ENCODE measurements at regions not wholly inside any gene's neighbourhood (a gene's known extent, or its start where the extent isn't known, plus 50 kb on each side); places are given as distances from the start of the nearest gene placed in this dataset.

DNA sequence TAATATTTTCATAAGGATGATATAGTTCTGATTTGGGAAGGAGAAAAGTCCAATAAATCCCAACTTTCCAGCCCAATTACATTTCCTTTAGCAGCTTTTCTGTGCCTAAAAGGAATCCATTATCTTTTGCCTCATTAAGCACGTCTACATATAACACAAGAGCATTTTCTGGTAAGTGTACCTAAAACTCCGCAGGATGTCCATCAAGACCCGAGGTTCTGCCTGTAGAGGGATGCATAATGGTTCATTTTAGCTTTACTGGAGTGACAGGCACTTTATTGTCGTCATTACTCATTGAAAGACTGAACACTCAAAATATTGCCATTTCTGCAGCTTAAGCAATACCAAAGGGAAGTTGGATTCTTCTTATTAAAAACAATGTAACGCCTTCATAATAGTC, 669.0 kb downstream of the PRELID2 start:
- DNase-seq: no peak

DNA sequence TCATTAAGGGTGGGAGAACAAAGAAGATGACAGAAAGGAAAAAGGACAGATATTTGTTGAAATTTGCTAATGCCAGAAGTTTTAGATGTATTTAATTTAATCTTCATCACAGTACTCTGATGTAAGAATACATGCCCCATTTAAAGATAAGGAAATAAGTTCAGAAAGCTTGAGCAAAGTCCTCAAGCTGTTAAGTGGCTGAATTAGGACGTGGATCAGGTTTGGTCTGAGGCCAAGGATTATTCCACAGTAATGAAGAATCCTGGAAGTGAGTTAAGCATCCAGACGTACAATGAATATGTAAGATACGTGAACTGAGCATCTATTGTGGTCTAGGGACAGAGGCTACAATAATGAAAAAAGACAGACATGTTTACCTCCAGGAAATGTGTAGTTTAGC, 671.3 kb downstream of the PRELID2 start:
- DNase-seq: no peak

DNA sequence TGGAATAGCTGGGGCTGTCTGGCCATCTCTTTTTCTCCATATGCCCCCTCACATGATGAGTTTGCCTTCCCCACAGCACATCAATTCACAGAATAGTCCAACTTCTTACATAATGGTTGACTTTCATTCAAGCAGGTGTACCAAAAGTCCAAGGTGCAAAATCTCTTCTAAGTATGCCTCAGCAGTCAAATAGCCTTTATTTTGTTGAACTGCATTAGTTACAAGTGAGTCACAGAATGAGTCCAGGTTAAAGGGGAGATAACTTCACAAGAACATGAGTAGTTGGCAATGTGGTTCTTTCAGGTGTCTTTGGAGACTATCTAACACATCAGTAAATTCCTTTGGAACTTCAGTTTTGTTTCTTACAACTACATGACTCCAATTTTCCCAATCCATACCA, 672.5 kb downstream of the PRELID2 start:
- DNase-seq: no peak

DNA sequence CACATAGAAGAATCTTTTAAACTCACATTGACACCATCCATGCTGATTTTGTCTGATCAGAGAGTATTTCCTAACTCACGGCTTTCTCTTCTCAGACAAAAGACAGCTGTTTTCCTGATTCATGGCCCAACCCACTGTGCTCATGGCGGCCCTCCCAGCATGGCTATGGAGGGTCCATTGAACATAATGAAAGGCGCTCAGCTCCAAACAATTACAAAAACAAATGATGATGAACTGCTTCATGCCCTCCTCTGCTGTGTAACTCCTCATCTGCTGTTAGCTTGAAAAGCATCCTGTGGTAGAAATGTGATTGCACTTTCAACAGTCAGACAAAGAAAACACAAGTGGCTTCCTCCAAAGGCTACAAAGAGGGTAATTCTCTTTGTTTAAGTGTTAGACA, 673.8 kb downstream of the PRELID2 start:
- no peak for DNase-seq

DNA sequence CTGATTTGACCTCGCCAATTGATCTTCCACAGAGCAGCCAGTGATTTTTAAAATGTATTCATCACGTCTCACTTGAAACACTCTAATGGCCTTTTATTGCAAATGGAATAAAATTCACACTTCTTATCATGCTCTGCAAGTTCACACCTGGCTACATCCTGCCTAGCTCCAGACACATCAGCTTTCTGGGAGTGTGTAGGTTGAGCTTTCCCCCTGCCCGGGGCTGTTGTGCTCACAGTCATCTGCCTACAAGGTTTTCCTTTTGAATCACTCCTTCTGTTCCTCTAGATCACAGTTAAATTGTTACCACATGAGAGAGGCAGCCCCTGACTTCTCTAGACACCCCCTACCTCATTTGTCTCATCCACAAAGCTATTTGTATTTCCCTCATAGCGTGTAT, 674.5 kb downstream of the PRELID2 start:
- no peak for DNase-seq

DNA sequence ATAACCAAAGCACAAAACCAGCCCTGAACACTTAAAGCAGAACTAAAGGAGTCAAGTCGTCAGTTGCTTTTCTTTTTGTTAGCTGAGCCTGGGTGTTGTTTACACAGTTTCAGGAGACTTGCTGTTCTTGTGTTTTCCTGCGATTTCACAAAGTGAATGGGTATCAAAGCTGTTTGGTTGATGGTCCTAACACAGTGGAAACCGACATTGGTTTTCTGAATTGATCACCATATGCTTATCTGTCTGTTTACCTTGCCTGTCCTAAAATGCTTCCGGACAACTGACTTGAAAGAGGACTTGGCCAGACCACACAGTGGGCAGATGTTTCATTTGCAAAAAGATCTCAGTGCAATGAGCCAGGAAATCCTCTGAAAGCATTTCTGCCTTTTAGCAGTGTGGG, 676.4 kb downstream of the PRELID2 start:
- DNase-seq: no peak

DNA sequence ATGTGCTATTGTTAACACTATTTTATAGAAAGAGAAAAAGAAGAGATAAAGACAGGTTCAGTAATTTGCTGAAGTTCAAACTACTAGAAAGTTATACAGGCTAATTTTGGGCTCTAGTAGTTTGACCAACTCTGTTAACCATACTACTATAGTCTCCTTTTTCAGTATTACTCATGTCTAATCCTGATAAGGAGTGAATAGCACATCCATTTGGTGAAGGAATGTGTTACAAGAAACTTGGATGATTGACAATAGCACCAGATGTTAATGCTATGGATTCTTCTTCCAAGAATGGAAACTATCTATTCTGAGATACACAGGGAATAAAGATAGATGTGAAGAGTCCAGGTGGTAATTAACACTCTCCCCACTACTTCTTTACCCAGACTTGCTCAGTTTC, 677.3 kb downstream of the PRELID2 start:
- no peak for DNase-seq

DNA sequence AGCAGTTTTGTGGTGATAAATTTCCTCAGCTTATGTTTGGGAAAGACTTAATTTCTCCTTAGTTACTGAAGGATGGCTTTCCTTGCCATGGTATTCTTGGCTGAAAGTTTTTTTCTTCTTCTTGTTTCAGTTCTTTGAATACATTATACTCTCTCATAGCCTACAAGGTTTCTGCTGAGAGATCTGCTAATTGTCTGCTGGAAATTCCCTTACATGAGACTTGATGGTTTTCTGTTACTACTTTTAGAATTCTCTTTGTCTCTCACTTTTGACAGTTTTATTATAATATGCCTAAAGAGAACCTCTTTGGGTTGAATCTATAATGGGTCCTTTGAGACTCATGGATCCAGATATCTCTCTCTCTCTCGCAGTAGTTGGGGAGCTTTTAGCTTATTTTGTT, 693.6 kb downstream of the PRELID2 start:
- DNase-seq: no peak

DNA sequence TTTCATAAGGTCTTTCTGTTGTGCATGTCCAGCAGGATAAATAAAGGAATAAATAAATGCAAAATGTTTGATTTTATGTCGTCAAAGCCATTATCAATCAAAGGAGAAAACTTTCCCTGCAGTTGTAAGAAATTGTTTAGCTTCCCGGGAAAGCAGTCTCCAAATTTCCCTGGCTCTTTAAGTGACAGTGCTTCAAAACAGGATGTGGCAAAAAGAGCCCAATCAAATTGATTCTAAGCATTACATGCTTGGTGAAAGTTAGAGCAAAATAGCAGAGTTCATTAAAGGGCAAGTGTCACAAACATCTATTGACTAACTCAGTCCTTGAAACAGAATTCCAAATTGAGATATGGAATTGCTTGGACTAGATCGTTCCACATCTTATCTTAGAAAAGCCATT, 704.1 kb downstream of the PRELID2 start:
- no peak for DNase-seq

DNA sequence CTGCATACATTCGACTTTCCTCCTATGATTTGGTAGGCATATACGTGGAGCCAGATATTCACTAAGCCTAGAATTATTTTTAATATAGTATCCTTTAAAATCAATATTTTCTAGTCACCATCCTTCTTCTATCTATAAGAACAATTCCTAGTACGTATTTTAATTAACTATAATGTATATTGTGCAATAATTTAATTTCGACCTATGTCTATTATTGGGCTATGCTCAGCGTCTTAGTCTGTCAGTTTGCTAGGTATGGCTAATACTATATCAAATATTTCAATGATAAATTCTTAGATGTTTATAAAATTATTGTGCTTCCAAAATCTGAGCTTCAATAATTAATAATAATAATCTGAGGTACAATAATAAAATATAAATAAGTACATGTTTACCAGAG, 705.3 kb downstream of the PRELID2 start:
- DNase-seq: no peak

DNA sequence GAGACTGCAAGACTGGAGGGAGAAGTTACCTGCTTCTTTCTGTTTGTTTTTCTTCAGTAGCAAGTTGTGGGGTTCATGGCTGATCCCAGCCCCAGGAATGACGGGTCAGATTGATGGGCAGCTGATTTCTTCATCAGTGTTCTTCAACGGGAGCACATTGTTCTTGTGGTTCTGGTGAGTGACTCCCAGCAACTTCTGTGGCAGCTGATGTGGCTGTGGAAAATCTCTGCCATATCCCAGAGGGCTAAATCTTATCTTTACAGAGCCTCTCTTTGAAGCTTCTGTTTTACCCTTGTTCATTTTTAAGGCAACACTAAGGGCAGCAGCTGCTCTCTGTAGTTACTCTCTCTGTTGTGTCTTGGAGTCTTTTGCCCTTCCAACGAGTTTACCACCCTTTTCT, 710.3 kb downstream of the PRELID2 start:
- no peak for DNase-seq

DNA sequence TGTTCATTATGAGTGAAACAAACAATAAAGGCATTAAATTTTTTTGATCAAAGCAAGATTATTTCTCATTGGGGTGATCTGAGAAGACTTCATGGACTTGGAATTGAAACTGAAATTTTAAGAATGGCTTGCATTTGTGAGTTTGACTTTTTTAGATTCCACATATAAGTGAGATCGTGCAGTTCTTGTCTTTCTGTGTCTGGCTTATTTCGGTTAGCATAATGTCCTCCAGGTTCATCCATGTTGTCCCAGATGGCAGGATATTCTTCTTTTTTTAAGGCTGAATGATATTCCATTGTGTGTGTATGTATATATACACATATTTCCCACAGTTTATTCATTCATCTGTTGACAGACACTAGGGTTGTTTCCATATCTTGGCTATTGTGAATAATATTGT, 716.5 kb downstream of the PRELID2 start:
- no peak for DNase-seq

DNA sequence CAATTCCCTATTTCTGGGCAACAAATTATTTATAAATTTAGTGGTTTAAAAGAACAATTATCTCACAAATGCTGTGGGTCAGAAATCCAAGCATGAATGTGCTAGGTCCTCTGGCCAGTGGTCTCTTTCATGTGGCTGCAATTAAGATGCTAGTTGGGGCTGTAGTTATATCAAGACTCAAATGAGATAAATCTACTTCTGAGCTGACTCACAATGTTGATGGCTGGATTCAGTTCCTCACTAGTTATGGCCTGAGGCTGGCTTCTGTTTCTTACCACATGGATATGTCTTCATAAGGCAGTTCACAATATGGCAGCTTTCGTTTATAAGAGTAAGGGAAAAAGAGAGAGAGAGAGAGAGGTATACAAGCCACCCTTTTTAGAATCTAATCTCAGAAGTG, 717.0 kb downstream of the PRELID2 start:
- DNase-seq: no peak

DNA sequence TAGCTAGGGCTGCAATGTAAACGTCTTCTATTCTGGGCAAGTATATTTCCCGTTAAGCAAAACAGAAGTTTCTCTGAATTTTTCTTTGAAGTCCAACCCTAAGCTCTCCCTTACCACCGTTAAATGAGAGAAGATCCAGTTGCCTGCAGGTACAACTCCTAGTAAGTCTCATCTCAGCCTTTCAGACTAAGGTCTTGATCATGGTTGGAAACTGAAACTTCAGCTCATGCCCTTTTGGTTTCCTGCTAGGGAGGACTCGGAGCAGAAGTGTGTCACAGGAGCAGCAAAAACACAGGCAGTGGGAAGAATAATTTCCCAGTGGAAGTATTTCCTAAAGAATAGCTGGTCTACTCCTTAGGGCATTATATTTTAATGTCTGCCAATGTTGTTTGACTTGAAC, 717.9 kb downstream of the PRELID2 start:
- no peak for DNase-seq

DNA sequence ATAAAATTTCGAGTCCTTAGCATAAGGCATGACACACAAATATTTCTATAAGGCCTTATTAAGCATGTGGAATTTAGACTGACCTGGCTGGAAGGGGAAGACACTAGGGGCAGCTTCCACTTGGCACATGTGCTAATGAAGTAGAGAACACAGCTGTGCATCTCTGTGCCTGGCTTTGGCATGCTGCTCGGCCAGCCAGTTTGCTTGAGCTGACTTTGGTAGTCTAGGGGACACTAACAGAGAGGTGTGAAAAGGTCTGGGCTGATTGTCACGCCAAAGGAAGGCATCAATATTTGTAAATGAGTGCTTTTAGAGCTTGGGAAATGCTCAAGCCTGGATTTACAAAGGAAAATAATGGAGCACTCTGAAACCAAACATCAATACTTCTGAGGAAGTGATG, 723.7 kb downstream of the PRELID2 start:
- no peak for DNase-seq

DNA sequence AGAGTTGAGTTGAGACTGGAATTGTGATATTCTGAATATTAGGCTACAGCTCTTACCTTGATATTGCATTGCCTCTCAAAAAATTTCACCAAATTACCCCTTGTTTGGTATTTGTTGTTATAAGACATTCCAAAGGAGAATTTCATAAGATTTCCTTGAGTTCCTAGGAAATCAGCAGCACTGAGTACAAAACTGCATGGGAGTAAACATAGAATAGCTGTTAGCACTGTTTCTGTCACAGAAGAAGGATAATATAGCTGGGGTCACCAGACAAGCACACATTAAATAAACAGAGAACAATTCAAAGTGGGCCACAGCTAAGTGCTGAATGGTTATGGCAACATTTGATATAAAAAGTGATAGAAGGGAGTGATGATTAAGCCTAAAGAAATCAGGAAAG, 724.3 kb downstream of the PRELID2 start:
- no peak for DNase-seq

DNA sequence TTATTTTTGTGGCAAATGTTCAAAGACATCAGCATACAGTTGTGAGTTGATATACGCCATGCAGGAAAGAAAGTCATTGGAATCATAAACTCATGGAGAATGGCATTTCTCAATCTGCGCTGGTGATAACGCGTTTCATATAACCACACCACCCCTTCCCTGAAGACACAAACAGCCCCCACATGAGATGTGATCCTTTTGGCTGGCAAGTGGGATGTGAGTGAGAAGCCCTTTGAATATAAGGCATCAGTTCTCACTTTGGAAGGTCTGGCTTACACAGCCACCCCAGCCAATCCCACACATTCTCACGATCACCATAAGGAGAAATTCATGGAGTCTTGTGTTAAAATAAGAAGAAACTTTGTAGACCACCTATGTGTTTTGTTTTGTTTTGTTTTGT, 725.0 kb downstream of the PRELID2 start:
- no peak for DNase-seq

DNA sequence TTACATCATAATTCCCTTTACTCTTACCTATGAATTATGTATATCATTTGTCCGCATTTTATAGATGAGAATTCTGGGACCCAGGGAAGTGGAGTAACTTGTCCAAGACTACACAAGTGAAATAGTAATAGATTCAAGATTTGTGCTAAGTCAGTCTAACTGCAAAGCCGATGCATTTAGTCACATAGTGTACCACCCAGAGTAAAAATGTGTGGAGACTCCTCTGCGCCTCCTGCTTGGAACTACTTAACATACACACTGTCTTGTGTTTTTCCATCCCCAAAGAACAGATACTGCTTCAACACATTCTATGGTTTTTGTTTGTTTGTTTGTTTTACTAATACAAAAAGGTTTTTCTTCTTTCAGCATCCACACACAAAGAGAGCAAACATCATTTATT, 729.8 kb downstream of the PRELID2 start:
- no peak for DNase-seq

DNA sequence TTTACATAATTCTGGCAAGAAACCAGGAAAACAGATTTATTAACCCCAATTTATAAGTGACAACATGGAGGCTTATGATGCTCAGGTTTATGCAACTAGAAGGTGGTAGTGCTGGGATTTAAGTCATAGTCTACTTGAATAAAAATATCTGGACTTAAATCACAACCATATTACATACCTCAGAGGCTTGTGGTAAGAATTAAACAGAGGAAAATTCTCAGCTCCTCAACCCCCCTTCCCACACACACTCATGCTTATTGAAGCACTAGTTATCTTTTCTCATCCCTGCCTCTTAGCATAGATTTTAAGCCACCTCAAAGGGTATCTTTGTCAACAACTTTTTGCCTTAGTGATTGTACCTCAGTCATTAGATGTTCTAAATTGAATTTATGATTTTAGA, 731.0 kb downstream of the PRELID2 start:
- no peak for DNase-seq

DNA sequence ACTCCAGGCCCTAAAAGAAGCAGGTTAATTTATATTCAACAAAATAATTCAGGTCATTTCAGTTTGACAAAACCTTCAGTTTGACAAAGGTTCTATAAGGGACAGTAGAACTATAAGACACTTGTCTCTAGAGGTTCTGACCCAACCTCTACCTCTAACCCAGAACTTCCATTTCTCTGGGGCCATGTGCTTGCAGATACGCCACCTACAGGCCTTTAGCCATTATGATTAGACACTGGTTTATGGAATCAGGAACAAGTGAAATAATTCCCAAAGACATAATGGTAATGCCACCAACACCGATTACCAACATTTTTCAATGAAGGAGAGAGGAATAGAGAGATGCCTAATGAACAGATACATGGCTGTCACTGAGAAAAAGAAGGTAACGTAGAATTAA, 733.9 kb downstream of the PRELID2 start:
- no peak for DNase-seq

DNA sequence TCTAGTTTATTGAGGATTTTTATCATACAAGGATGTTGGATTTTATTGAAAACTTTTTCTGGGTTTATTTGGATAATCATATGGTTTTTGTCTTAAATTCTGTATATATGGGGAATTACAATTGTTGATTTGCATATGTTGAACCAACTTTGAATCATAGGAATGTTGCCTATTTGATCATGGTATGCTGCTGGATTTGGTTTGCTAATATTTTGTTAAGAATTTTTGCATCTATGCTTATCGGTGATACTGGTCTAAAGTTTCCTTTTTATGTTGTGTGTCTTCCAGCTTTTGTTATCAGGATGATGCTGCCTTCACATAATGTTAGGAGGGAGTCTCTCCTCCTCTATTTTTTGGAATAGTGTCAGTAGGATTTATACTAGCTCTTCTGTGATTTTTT, 745.0 kb downstream of the PRELID2 start:
- no peak for DNase-seq

DNA sequence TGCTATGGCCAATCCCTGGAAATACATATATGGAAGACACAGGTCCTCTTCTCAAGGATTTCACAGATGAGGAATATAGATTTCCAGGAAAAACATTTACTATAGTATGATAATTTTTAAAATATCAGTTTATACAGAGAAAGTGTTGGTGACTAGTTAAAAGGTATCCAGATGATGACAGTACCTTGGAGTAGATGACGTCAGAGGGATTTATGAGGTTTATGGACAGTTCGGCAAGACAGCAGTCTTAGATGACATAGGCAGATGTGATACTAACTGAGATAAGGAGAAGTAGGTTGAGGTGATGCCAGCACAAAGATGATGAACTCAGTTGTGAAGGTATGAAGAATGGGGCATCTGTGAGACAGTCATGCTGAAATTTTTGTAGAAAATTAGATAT, 750.3 kb downstream of the PRELID2 start:
- DNase-seq: no peak

DNA sequence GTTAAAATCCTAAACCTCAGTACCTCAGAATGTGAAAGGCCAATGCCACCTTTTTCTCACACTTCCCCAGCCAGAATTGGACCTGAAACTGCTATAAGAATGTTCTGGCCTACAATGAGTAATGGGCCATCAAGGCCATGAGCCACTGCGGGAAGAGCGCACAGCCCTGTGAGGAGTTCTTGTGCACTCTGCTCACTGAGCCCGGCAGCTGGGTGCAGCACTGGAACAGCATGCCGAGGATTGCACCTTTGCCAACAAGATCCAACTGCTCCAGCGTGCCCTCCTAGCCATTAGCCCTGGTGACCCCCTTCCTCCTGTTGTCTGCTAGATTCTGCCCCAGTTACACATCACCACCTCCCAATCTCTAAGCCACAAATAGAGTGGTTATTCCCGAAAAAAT, 758.1 kb downstream of the PRELID2 start:
- no peak for DNase-seq

DNA sequence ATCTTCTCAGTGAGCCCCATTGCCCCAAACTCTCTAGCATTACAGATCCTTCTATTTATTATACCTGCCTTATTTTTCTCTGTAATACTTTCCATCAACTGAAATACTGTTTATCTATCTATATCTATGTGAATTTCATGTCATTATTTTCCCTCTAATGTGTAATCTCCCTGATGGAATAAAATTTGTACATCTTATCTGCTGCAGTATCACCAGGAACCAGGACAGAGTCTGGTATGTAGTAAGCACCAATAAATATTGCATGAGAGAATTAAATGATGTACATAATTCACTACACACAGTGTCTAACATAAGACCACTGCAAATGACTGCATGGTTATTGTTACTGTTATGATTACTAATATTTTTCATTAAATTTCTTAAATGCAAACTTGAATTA, 759.1 kb downstream of the PRELID2 start:
- DNase-seq: no peak

DNA sequence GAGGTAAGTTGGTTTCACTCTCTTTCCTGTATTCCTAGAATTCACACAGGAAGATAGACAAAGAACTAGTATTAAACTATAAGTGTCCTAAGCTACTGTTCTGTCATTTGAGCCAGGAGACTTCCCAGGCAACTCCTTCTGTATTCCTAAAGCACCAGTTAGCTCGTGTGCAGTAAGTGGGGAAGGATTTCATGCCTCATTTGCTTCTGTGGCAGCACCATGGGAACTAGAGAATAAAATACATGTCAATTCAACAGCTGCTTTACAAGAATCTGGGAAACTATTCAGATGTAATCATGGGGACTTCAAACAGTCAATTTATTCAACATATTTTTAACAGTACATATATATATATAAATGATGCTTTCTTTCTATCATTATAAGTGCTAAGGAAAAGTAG, 762.3 kb downstream of the PRELID2 start:
- DNase-seq: no peak

DNA sequence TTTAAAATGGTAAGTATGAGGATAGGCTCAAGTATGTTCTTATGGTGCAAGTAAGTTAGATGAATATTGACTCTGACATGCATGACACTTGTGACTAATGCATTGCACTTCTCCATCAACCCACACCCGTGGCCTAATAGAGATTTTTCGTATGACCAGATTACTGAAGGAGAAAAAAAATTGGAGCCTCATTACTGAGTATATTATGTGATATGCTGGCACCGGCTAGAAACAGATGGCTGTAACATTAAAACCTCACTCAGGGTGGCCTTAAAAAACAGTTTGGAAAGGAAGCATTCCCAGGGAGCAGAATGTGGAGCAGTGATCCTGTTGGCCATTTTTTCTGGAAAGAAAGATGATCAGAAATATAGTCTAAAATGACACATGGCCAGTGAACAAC, 766.4 kb downstream of the PRELID2 start:
- peak in 1 of 14 donors; percentile 7 for DNase-seq
